OCI-LY7 (cell line): ENCODE measurements at regions not wholly inside any gene's neighbourhood (a gene's known extent, or its start where the extent isn't known, plus 50 kb on each side); places are given as distances from the start of the nearest gene placed in this dataset.

Experiments used
- CTCF ChIP-seq: fragments of 200-600 bp; sonication (generic); conservative IDR thresholded peaks from 2 replicates; pipeline ENCODE4 v1.5.1; 2014; ENCODE audit warnings: mild to moderate bottlenecking, antibody characterized with exemption, low read length, moderate library complexity, mixed read lengths
- EZH2phosphoT487 ChIP-seq: fragments of 200-600 bp; sonication (generic); IDR thresholded peaks from 2 replicates; pipeline ENCODE4 v1.6.1; 2018; ENCODE audit warnings: low read depth, borderline replicate concordance, mild to moderate bottlenecking, mixed run types, antibody characterized with exemption, low read length, moderate library complexity, mixed read lengths

DNA sequence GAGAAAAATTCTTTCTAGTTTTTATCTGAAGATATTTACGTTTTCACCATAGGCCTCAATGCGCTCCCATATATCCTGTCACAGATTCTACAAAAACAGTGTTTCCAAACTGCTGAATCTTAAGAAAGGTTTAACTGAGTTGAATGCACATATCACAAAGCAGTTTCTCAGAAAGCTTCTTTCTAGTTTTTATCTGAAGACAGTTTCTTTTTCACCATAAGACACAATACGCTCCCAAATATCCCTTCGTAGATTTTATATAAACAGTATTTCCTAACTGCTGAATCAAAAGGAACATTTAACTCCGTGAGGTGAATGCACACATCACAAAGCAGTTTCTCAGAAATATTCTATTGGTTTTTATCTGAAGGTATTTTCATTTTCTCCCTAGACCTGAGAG lies 385.5 kb downstream of the ALG10 start:
- TF ChIP-seq CTCF: no peak
- TF ChIP-seq EZH2phosphoT487: no peak
